ENCODE measurements at regions not wholly inside any gene's neighbourhood (a gene's known extent, or its start where the extent isn't known, plus 50 kb on each side); places are given as distances from the start of the nearest gene placed in this dataset.

DNA sequence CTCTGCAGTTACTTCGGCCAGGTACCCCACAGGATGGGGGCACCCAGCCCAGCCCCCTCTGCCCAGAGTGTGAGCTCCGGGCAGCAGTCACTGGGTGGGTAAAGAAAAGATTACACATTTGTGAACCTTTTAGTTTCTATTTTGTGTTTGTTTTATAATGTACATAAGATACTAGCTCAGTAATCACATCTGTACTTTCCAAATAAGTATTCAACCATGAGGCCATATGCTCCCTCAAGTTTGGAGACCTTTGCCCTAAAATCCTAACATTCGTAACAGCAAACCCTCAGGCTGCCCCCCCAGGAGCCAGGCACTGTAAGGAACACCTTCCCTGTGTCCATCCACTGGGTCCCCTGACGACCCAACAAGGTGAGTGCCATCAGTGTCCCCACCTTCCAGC lies 68.3 kb upstream of the SLC6A6 start:
- dilution Hi-C loops (cut with HindIII; ENCODE audit: low sequenced_read_pairs, unreplicated experiment) = no loop called here
- H3K27me3 ChIP-seq (ENCODE audit: control insufficient read depth, insufficient read depth, low read length) = peaks cover 13% of the 10 kb centered on the region
- no peak for DNase-seq
- H3K56ac ChIP-seq (ENCODE audit: extremely low read depth, insufficient read depth, low read length) = no peak overlapping the region
- ATAC-seq (ENCODE audit: low read depth) = no peak
- H2AK5ac ChIP-seq (ENCODE audit: low read depth, low read length) = 0 out of 2 replicates have a peak overlapping the region, but pooled peaks have one; percentile 11
- H3K4ac ChIP-seq (ENCODE audit: low read depth, low read length) = no peak overlapping the region
- no peak overlapping the region for H3K9ac ChIP-seq (ENCODE audit: low read depth, low read length)
- H2BK20ac ChIP-seq (ENCODE audit: low read depth, low read length) = no peak overlapping the region
- no peak overlapping the region for H2BK5ac ChIP-seq (ENCODE audit: low read depth, low read length, poor library complexity, severe bottlenecking)
- WGBS, 2 experiments (ENCODE audit: extremely low coverage in 2 of 2, insufficient read length in 1 of 2) = 100% methylated on average over 1 of the region's 4 CpGs; no CpG with 5 or more reads in 1 of the 2 experiments
- no peak overlapping the region for H4K8ac ChIP-seq (ENCODE audit: low read depth in 2 of 2, low read length in 2 of 2)
- in situ Hi-C loops (cut with MboI; ENCODE audit: low sequenced_read_pairs) = no loop called here
- H3K36me3 ChIP-seq (ENCODE audit: control insufficient read depth, insufficient read depth, low read length) = no peaks in the 10 kb centered on the region
- no peak overlapping the region for H3K18ac ChIP-seq (ENCODE audit: low read depth, low read length)
- ChIA-PET POLR2A (ENCODE audit: unreplicated experiment) (no interaction called here), CTCF (interaction anchor here (0.6 kb wide), 1 partner anchor 712 kb away, joined by 4 read pairs; no protein-coding TSS in a partner anchor)
- no peak overlapping the region for H3K23ac ChIP-seq (ENCODE audit: low read depth, low read length)
- no peak overlapping the region for H3K27ac ChIP-seq (ENCODE audit: insufficient read depth, low read length)
- no peak overlapping the region for H2AK9ac ChIP-seq (replicated peaks; ENCODE audit: low read depth, low read length, poor library complexity)
- no peaks in the 10 kb centered on the region for H3K79me1 ChIP-seq (ENCODE audit: low read depth in 1 of 2, low read length in 2 of 2)
- no peak for TF ChIP-seq NFE2L2 (IDR thresholded peaks at IDR 0.05; ENCODE audit: low read depth, low read length)
- TF ChIP-seq RAD21 (IDR thresholded peaks at IDR 0.05; ENCODE audit: low read length) = no peak
- TF ChIP-seq RCOR1 (IDR thresholded peaks at IDR 0.05; ENCODE audit: insufficient replicate concordance, low read length) = no peak
- no peak for TF ChIP-seq CHD1 (IDR thresholded peaks at IDR 0.05; ENCODE audit: low read depth, low read length)
- no peak for TF ChIP-seq MAFK (IDR thresholded peaks at IDR 0.05; ENCODE audit: low read depth, low read length)
- no peak for TF ChIP-seq RFX5 (IDR thresholded peaks at IDR 0.05; ENCODE audit: low read depth, low read length)
- no peak for TF ChIP-seq POLR2A (IDR thresholded peaks at IDR 0.05; ENCODE audit: low read depth, low read length)
- H3K14ac ChIP-seq (replicated peaks; ENCODE audit: low read depth, low read length) = no peak overlapping the region
- H3K4me3 ChIP-seq (ENCODE audit: insufficient read depth, low read depth, low read length) = no peak overlapping the region
- H3K9me1 ChIP-seq (ENCODE audit: insufficient read depth, low read length) = no peaks in the 10 kb centered on the region; the same call in 1 of the 2 replicates
- no peak overlapping the region for H2BK120ac ChIP-seq (ENCODE audit: low read depth, low read length)
- peak overlapping the region; percentile 58 for H2AFZ ChIP-seq (replicated peaks; ENCODE audit: low read length, poor library complexity)
- no peak overlapping the region for H4K91ac ChIP-seq (ENCODE audit: insufficient read depth, low read depth, low read length)
- intact Hi-C loops (cut with micrococcal nuclease) = no loop called here
- H3K9me3 ChIP-seq (ENCODE audit: control insufficient read depth, insufficient read depth, low read length) = 0 out of 2 replicates have a peak, but pooled peaks cover 2% of the 10 kb centered on the region
- H4K20me1 ChIP-seq (ENCODE audit: insufficient read depth, low read length) = no peaks in the 10 kb centered on the region
- H2BK15ac ChIP-seq (ENCODE audit: low read depth, low read length) = no peak overlapping the region
- H4K5ac ChIP-seq (ENCODE audit: low read depth, low read length) = no peak overlapping the region
- no peaks in the 10 kb centered on the region for H3K4me1 ChIP-seq (ENCODE audit: control insufficient read depth, insufficient read depth, low read length)
- no peak overlapping the region for H3K4me2 ChIP-seq (ENCODE audit: low read depth, low read length)
- no TSS peak for BruUV-seq (replicated peaks)
